ENCODE measurements at regions not wholly inside any gene's neighbourhood (a gene's known extent, or its start where the extent isn't known, plus 50 kb on each side); places are given as distances from the start of the nearest gene placed in this dataset.

DNA sequence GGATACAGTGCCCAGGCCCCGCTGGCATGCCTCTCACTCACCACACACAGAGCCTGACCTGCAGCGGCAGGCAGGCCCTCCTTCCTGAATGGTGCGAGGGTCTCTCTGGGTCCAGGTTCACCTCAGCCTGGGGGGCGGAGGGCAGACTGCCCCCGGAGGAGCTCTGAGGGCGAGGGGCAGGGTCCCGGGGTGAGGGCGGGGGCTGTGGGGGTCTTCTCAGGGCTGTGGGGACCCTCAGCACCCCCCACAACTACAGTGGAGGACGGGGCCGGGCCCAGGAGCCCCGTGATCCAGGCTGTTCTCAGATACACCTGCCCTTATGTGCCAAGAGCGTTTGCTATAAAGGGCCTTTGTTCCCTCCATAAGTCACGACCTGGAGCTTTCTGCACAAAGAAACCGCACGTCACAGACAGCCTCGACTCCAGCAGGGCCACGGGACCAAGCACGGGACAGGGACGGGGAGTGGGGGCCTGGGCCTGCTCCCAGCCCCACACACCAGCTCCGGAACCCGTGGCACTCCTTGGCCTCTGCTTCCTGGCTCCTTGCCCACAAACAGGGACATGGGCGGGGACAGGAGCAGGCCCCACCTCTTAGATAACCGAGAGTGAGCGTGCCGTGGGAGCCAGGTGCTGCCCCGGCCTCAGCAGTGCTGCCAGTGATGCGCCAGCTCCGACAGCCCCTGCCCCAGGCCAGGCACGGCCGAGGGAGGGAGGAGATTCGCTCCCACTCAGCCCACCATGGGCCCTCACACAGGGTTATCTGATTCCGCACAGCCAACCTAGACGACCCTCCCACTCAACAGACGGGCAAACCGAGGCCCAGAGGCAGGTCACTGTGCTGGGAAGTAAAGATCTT lies 101.9 kb downstream of the RFLNA start:
- TF ChIP-seq POLR2AphosphoS5 (IDR thresholded peaks at IDR 0.05; ENCODE audit: low read depth, low read length): no peak
- TF ChIP-seq, protein P1, sequence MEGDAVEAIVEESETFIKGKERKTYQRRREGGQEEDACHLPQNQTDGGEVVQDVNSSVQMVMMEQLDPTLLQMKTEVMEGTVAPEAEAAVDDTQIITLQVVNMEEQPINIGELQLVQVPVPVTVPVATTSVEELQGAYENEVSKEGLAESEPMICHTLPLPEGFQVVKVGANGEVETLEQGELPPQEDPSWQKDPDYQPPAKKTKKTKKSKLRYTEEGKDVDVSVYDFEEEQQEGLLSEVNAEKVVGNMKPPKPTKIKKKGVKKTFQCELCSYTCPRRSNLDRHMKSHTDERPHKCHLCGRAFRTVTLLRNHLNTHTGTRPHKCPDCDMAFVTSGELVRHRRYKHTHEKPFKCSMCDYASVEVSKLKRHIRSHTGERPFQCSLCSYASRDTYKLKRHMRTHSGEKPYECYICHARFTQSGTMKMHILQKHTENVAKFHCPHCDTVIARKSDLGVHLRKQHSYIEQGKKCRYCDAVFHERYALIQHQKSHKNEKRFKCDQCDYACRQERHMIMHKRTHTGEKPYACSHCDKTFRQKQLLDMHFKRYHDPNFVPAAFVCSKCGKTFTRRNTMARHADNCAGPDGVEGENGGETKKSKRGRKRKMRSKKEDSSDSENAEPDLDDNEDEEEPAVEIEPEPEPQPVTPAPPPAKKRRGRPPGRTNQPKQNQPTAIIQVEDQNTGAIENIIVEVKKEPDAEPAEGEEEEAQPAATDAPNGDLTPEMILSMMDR (IDR thresholded peaks at IDR 0.05 in 2 of 3, conservative IDR thresholded peaks at IDR 0.05 in 1 of 3; ENCODE audit: borderline replicate concordance in 1 of 3, insufficient read depth in 1 of 3, low read depth in 2 of 3, low read length in 2 of 3): no peak
- TF ChIP-seq, protein P2, sequence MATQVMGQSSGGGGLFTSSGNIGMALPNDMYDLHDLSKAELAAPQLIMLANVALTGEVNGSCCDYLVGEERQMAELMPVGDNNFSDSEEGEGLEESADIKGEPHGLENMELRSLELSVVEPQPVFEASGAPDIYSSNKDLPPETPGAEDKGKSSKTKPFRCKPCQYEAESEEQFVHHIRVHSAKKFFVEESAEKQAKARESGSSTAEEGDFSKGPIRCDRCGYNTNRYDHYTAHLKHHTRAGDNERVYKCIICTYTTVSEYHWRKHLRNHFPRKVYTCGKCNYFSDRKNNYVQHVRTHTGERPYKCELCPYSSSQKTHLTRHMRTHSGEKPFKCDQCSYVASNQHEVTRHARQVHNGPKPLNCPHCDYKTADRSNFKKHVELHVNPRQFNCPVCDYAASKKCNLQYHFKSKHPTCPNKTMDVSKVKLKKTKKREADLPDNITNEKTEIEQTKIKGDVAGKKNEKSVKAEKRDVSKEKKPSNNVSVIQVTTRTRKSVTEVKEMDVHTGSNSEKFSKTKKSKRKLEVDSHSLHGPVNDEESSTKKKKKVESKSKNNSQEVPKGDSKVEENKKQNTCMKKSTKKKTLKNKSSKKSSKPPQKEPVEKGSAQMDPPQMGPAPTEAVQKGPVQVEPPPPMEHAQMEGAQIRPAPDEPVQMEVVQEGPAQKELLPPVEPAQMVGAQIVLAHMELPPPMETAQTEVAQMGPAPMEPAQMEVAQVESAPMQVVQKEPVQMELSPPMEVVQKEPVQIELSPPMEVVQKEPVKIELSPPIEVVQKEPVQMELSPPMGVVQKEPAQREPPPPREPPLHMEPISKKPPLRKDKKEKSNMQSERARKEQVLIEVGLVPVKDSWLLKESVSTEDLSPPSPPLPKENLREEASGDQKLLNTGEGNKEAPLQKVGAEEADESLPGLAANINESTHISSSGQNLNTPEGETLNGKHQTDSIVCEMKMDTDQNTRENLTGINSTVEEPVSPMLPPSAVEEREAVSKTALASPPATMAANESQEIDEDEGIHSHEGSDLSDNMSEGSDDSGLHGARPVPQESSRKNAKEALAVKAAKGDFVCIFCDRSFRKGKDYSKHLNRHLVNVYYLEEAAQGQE (IDR thresholded peaks at IDR 0.05; ENCODE audit: low read depth): no peak
